Activated T-cell treated with anti-CD3 and anti-CD28 coated beads for 4 hours (primary cell): ENCODE measurements at regions not wholly inside any gene's neighbourhood (a gene's known extent, or its start where the extent isn't known, plus 50 kb on each side); places are given as distances from the start of the nearest gene placed in this dataset.
"Not testable (repeated sequence)": the region's sequence is repeated elsewhere in the genome, so short reads cannot be mapped to it uniquely, and the experiment has no call there.

Experiments used
- DNase-seq: peaks from one replicate; pipeline ENCODE4 v3.0.0-alpha.2; 2020

GRCh38 chr19:27891411-27891810 lies 1321.5 kb downstream of the UQCRFS1 start:
- DNase-seq: no peak

- DNase-seq: no peak
Observed at GRCh38 chr19:27890696-27891095, 1322.3 kb downstream of the UQCRFS1 start.

- no peak for DNase-seq
Observed at GRCh38 chr19:27890206-27890605, 1322.7 kb downstream of the UQCRFS1 start.

- no peak for DNase-seq
Observed at GRCh38 chr19:27889156-27889555, 1323.8 kb downstream of the UQCRFS1 start.

- no peak for DNase-seq
Observed at GRCh38 chr19:27887946-27888345, 1325.0 kb downstream of the UQCRFS1 start.

GRCh38 chr19:27885359-27885758 lies 1327.6 kb downstream of the UQCRFS1 start:
- no peak for DNase-seq

GRCh38 chr19:27884376-27884775 lies 1328.6 kb downstream of the UQCRFS1 start:
- DNase-seq: no peak

GRCh38 chr19:27881213-27881612 lies 1331.7 kb downstream of the UQCRFS1 start:
- no peak for DNase-seq

GRCh38 chr19:27876976-27877512 lies 1335.9 kb downstream of the UQCRFS1 start:
- no peak for DNase-seq

- no peak for DNase-seq
Observed at GRCh38 chr19:27876489-27876888, 1336.5 kb downstream of the UQCRFS1 start.

GRCh38 chr19:27872370-27872769 lies 1340.6 kb downstream of the UQCRFS1 start:
- no peak for DNase-seq

- no peak for DNase-seq
Observed at GRCh38 chr19:27870293-27870692, 1342.7 kb downstream of the UQCRFS1 start.

GRCh38 chr19:27868007-27868406 lies 1344.9 kb downstream of the UQCRFS1 start:
- no peak for DNase-seq

- DNase-seq: no peak
Observed at GRCh38 chr19:27865927-27866777, 1346.8 kb downstream of the UQCRFS1 start.

GRCh38 chr19:27861411-27861975 lies 1351.5 kb downstream of the UQCRFS1 start:
- DNase-seq: no peak

- no peak for DNase-seq
Observed at GRCh38 chr19:27860309-27860934, 1352.5 kb downstream of the UQCRFS1 start.

- no peak for DNase-seq
Observed at GRCh38 chr19:27859689-27860088, 1353.3 kb downstream of the UQCRFS1 start.

- no peak for DNase-seq
Observed at GRCh38 chr19:27858981-27859581, 1353.9 kb downstream of the UQCRFS1 start.

- not testable (repeated sequence) for DNase-seq
Observed at GRCh38 chr19:27852931-27853330, 1360.0 kb downstream of the UQCRFS1 start.

- no peak for DNase-seq
Observed at GRCh38 chr19:27851543-27852060, 1361.3 kb downstream of the UQCRFS1 start.

- DNase-seq: no peak
Observed at GRCh38 chr19:27851002-27851481, 1361.9 kb downstream of the UQCRFS1 start.

GRCh38 chr19:27846944-27847343 lies 1366.0 kb downstream of the UQCRFS1 start:
- DNase-seq: no peak

- DNase-seq: no peak
Observed at GRCh38 chr19:27844261-27844660, 1368.7 kb downstream of the UQCRFS1 start.
